ENCODE measurements at regions not wholly inside any gene's neighbourhood (a gene's known extent, or its start where the extent isn't known, plus 50 kb on each side); places are given as distances from the start of the nearest gene placed in this dataset.

- H3K9me3 Mint-ChIP-seq: no peaks in the 10 kb centered on the region
- no peak for DNase-seq
- H3K27me3 Mint-ChIP-seq (ENCODE audit: low read depth in 3 of 3): peaks cover 0 to 2% (median 0%) of the 10 kb centered on the region in 3 donors
- H3K36me3 Mint-ChIP-seq: no peaks in the 10 kb centered on the region
- H3K4me3 Mint-ChIP-seq: no peak overlapping the region
- H3K27ac Mint-ChIP-seq: no peak overlapping the region
- no peaks in the 10 kb centered on the region for H3K4me1 Mint-ChIP-seq
Measured at GRCh38 chr12:41908206-41908605, 236.5 kb downstream of the GXYLT1 start.

- Mint-ChIP-seq H3K9me3 (no peaks in the 10 kb centered on the region), H3K4me3 (no peak overlapping the region), H3K36me3 (no peaks in the 10 kb centered on the region), H3K27me3 (ENCODE audit: low read depth in 3 of 3) (peaks cover 0 to 2% (median 0%) of the 10 kb centered on the region in 3 donors), H3K4me1 (no peaks in the 10 kb centered on the region), H3K27ac (no peak overlapping the region)
- DNase-seq: no peak
Measured at GRCh38 chr12:41907550-41907949, 237.1 kb downstream of the GXYLT1 start.

DNA sequence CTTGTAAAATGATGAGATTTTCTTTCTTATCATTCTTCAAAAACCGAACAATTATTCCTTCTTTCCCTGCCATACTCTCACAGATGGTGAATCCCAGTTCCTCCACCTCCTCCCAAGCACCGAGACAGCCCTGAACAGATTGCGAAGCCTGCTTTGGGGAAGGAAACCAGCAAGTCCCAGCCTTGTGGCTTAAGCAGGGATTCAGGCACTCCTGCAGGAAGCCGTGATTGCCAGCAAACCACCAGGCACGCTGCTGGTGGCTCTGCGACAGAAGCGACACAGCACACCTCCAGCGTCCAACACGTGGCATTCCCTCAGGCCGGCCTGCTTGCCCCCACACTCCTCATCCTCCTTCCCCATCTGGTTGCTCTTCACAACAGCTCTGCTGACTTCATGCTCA, 237.7 kb downstream of the GXYLT1 start:
- peaks cover 0 to 2% (median 0%) of the 10 kb centered on the region in 3 donors for H3K27me3 Mint-ChIP-seq (ENCODE audit: low read depth in 3 of 3)
- no peaks in the 10 kb centered on the region for H3K36me3 Mint-ChIP-seq
- H3K9me3 Mint-ChIP-seq: no peaks in the 10 kb centered on the region
- DNase-seq: no peak
- no peaks in the 10 kb centered on the region for H3K4me1 Mint-ChIP-seq
- H3K4me3 Mint-ChIP-seq: no peak overlapping the region
- H3K27ac Mint-ChIP-seq: no peak overlapping the region

DNA sequence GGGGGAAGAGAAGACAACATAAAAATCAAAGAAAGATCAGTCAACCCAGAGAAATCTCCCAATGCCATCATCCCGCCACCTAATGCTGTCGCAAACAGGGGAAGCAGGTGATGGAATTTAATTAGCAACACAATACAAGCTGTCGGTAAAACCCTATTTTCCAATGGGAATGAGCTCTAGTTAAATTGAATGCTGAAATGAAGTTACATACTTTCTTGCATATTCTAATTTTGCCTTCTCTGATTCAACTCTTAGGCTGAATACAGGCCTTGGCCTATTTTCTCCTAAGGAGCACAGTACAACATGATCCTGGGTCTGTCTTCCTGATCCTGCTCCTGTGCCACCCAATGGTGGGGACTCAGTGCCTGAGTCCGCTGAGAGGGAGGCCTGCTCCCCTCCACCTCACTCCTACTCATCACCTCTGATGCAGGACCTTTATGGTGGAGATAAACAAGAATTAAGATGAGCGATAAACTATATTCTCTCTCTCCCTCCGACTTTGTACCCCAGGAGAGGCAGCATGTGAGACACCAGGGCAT, 238.8 kb downstream of the GXYLT1 start:
- Mint-ChIP-seq H3K27ac (no peak overlapping the region), H3K9me3 (no peaks in the 10 kb centered on the region), H3K4me3 (no peak overlapping the region), H3K4me1 (no peaks in the 10 kb centered on the region), H3K27me3 (ENCODE audit: low read depth in 3 of 3) (peaks cover 0 to 2% (median 0%) of the 10 kb centered on the region in 3 donors), H3K36me3 (no peaks in the 10 kb centered on the region)
- no peak for DNase-seq

GRCh38 chr12:41905073-41905758, 239.5 kb downstream of the GXYLT1 start:
- Mint-ChIP-seq H3K9me3 (no peaks in the 10 kb centered on the region), H3K36me3 (no peaks in the 10 kb centered on the region), H3K27me3 (ENCODE audit: low read depth in 3 of 3) (peaks cover 0 to 2% (median 0%) of the 10 kb centered on the region in 3 donors), H3K4me3 (no peak overlapping the region), H3K4me1 (no peaks in the 10 kb centered on the region), H3K27ac (no peak overlapping the region)
- no peak for DNase-seq

GRCh38 chr12:41904041-41904440, 240.6 kb downstream of the GXYLT1 start:
- Mint-ChIP-seq H3K27me3 (ENCODE audit: low read depth in 3 of 3) (peaks cover 0 to 2% (median 0%) of the 10 kb centered on the region in 3 donors), H3K4me1 (no peaks in the 10 kb centered on the region)

GRCh38 chr12:41903014-41903708, 241.5 kb downstream of the GXYLT1 start:
- no peak for DNase-seq
- H3K27me3 Mint-ChIP-seq (ENCODE audit: low read depth in 3 of 3): peaks cover 0 to 2% (median under 1%) of the 10 kb centered on the region in 3 donors
- no peaks in the 10 kb centered on the region for H3K36me3 Mint-ChIP-seq
- no peaks in the 10 kb centered on the region for H3K4me1 Mint-ChIP-seq
- H3K4me3 Mint-ChIP-seq: no peak overlapping the region
- no peak overlapping the region for H3K27ac Mint-ChIP-seq
- H3K9me3 Mint-ChIP-seq: no peaks in the 10 kb centered on the region

More at GRCh38 chr12:41904041-41904440, 240.6 kb downstream of the GXYLT1 start:
- DNase-seq: no peak
- H3K9me3 Mint-ChIP-seq: no peaks in the 10 kb centered on the region
- H3K4me3 Mint-ChIP-seq: no peak overlapping the region
- no peaks in the 10 kb centered on the region for H3K36me3 Mint-ChIP-seq
- no peak overlapping the region for H3K27ac Mint-ChIP-seq

DNA sequence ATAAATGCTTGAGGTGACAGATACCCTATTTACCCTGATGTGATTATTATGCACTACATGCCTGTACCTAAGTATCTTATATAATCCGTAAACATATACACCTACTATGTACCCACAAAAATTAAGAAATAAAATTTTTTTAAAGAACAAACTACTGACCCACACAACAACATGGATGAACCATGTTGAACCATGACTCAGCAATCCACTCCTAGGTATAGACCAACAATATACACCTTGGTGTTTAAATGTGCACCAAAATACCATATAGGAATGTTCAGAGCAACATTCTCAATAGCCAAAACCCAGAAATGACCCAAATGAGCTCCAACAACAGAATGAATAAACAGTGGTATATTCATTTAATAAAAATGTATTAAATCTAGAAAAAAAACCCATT, 245.1 kb downstream of the GXYLT1 start:
- Mint-ChIP-seq H3K4me3 (no peak overlapping the region), H3K27ac (no peak overlapping the region), H3K27me3 (ENCODE audit: low read depth in 3 of 3) (peaks cover 0 to 2% (median 0%) of the 10 kb centered on the region in 3 donors), H3K4me1 (no peaks in the 10 kb centered on the region), H3K36me3 (peaks cover 0 to 3% (median 0%) of the 10 kb centered on the region in 3 donors), H3K9me3 (no peaks in the 10 kb centered on the region)
- no peak for DNase-seq

DNA sequence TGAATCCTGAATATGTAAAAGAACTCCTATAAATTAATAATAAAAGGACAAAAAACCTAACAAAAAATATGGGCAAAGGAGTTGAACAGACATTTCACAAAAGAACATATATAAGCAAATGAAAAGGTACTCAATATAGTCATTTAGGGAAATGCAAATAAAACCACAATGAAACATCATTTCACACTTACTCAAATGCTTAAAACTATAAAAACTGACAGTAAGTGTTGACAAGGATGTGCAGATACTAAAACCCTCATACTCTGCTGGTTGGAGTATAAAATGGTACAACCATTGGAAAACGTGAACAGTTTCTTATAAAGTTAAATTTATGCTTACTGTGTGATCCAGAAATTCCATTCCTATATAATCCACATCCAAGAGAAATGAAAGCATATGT, 247.1 kb downstream of the GXYLT1 start:
- Mint-ChIP-seq H3K27me3 (ENCODE audit: low read depth in 3 of 3) (peaks cover 0 to 2% (median 1%) of the 10 kb centered on the region in 3 donors), H3K27ac (no peak overlapping the region), H3K4me1 (no peaks in the 10 kb centered on the region)

DNA sequence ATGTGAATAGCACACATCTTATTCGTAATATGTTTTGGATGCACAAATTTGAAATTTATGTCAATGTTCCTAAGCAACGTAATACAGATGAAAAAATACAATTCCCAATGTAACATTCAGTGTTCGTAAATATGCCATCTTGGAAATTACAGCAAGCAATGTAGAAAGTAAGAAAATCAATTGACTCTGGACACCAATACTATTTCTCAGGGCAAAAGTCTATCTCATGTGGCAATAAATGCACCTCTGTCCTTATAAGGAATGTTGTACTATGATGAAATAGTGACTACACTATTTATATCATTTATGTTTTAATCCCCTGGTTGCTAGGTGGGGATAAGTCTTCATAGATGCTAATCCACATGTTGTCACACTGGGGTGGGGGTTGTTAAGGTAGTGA, 251.2 kb downstream of the GXYLT1 start:
- H3K27ac Mint-ChIP-seq: no peak overlapping the region
- H3K36me3 Mint-ChIP-seq: peaks cover 0 to 3% (median 0%) of the 10 kb centered on the region in 3 donors
- H3K9me3 Mint-ChIP-seq: no peaks in the 10 kb centered on the region
- no peak overlapping the region for H3K4me3 Mint-ChIP-seq
- no peaks in the 10 kb centered on the region for H3K4me1 Mint-ChIP-seq
- no peak for DNase-seq
- H3K27me3 Mint-ChIP-seq (ENCODE audit: low read depth in 3 of 3): peaks cover 0 to 2% (median 1%) of the 10 kb centered on the region in 3 donors

More for the DNA sequence above, 247.1 kb downstream of the GXYLT1 start:
- DNase-seq: no peak
- H3K36me3 Mint-ChIP-seq: peaks cover 0 to 3% (median 0%) of the 10 kb centered on the region in 3 donors
- H3K9me3 Mint-ChIP-seq: no peaks in the 10 kb centered on the region
- no peak overlapping the region for H3K4me3 Mint-ChIP-seq

DNA sequence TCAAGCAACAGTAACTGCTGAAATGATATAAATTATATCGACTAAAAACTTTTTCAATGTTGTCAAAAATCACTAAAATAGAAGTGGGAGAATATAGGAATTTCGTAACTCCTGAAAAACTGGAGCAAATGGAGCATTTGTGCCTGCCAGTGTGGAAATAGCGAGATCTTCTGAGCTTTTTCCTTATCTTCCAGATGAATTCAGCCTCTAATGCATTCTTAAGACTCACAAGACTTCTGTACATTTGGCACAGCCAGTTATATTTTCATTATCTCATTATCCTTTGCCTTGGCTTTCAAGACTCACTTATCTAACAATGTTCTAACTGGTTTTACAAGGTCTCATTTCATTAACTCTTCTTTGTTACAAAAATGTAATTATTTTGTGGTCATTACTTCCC, 252.4 kb downstream of the GXYLT1 start:
- Mint-ChIP-seq H3K27me3 (ENCODE audit: low read depth in 3 of 3) (peaks cover 0 to 1% (median 0%) of the 10 kb centered on the region in 3 donors), H3K4me3 (no peak overlapping the region), H3K9me3 (no peaks in the 10 kb centered on the region)

GRCh38 chr12:41891226-41891625, 253.4 kb downstream of the GXYLT1 start:
- peaks cover 0 to 2% (median 0%) of the 10 kb centered on the region in 6 donors for H3K9me3 Mint-ChIP-seq
- peaks cover 0 to 3% (median 0%) of the 10 kb centered on the region in 3 donors for H3K36me3 Mint-ChIP-seq
- H3K4me3 Mint-ChIP-seq: no peak overlapping the region
- DNase-seq: no peak
- H3K27me3 Mint-ChIP-seq (ENCODE audit: low read depth in 3 of 3): peaks cover 0 to 1% (median 0%) of the 10 kb centered on the region in 3 donors
- H3K4me1 Mint-ChIP-seq: no peaks in the 10 kb centered on the region
- no peak overlapping the region for H3K27ac Mint-ChIP-seq

More for the DNA sequence above, 252.4 kb downstream of the GXYLT1 start:
- DNase-seq: no peak
- Mint-ChIP-seq H3K36me3 (peaks cover 0 to 3% (median 0%) of the 10 kb centered on the region in 3 donors), H3K27ac (no peak overlapping the region), H3K4me1 (no peaks in the 10 kb centered on the region)

DNA sequence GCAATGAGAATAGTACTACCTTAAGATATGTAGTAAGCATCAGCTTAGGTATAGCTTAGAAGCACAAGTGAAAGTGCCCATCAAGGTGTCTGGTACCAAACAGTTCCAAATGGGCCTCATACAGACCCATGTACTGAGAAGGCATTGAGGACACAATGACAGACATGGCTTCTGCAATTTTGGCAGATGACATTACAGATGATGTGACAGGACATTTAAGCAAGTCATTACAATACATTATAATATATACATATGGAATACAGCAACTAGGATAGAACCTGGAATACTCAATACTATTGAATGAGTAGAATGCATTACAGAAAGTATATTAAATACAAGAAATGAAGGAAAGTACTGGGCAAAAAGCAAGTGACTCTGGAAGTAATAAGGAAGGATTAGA, 256.4 kb downstream of the GXYLT1 start:
- H3K4me3 Mint-ChIP-seq: no peak overlapping the region
- no peaks in the 10 kb centered on the region for H3K36me3 Mint-ChIP-seq
- H3K27me3 Mint-ChIP-seq (ENCODE audit: low read depth in 3 of 3): no peaks in the 10 kb centered on the region
- DNase-seq: no peak
- H3K4me1 Mint-ChIP-seq: no peaks in the 10 kb centered on the region
- no peak overlapping the region for H3K27ac Mint-ChIP-seq
- peaks cover 0 to 2% (median 0%) of the 10 kb centered on the region in 6 donors for H3K9me3 Mint-ChIP-seq
